ENCODE measurements at regions not wholly inside any gene's neighbourhood (a gene's known extent, or its start where the extent isn't known, plus 50 kb on each side); places are given as distances from the start of the nearest gene placed in this dataset.

DNA sequence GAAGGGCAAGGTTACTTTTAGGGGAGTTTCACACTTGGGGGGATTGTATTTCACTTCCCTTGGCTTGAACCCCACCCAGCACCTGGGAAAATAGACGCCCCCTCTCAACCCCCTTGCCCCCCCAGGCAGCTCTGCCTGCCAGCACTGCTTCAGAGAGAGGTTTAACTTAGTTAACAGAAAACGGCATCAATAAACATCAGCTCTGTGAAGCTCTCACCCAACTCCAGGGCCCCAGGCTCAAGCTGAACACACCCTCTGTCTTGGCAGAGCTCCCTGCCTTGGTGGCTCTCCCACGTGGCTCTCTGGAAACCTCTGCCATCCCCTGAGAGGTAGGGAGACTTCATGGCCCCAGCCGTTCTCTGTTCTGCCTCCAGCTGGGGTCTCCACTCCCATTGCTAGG is 244.1 kb downstream of the ACKR3 start:
- no peak for DNase-seq
- POLR2A ChIA-PET: no interaction called here
- Mint-ChIP-seq H3K9me3 (ENCODE audit: insufficient read depth) (peaks cover 5% of the 10 kb centered on the region), H3K4me1 (ENCODE audit: low read depth) (no peaks in the 10 kb centered on the region), H3K4me3 (no peak overlapping the region), H3K36me3 (ENCODE audit: low read depth) (no peaks in the 10 kb centered on the region), H3K27me3 (ENCODE audit: low read depth) (no peaks in the 10 kb centered on the region), H3K27ac (no peak overlapping the region)
- CTCF ChIA-PET: no interaction called here
- ATAC-seq: no peak

DNA sequence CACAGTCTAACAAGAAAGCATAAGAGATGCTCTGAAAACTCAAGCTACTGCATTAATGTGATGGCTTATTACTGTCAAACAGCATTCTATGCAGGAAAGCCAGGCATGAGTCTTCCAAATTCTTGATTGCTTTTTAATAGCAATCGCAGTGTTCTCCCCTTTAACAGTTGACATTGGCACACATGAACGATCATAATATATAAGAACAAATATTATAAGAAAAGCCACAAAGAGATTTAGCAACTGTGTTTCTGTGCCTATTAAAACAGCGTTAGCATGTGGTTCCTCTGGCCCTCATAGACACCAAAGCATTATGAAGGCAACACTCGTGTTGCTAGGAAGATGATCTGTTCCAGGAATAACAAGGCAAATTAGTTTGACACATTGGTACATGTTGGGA is 245.0 kb downstream of the ACKR3 start:
- ATAC-seq (no peak), DNase-seq (no peak)
- no peaks in the 10 kb centered on the region for H3K4me1 Mint-ChIP-seq (ENCODE audit: low read depth)
- no peaks in the 10 kb centered on the region for H3K36me3 Mint-ChIP-seq (ENCODE audit: low read depth)
- no peaks in the 10 kb centered on the region for H3K9me3 Mint-ChIP-seq (ENCODE audit: insufficient read depth)
- no peak overlapping the region for H3K27ac Mint-ChIP-seq
- H3K4me3 Mint-ChIP-seq: no peak overlapping the region
- ChIA-PET POLR2A (no interaction called here), CTCF (no interaction called here)
- no peaks in the 10 kb centered on the region for H3K27me3 Mint-ChIP-seq (ENCODE audit: low read depth)

DNA sequence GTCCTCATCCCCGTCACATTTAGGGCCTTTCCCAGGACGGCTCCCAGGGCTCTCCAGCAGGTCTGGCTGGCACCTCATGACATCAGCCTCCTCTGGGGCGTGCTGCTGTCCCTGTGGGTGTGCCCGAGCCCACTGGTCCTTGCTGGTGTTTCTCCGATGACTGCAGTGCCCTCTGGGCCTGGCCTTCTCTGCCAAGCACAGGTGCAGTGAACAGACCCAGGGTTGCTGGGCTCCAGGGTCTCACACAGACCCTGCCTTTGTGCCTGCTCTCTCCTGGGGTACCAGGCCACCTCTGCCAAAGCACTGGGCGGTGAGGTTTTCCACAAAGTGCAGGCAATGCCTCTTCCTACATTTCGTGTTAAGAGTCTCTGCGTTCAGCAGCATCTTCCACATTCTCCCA is 246.1 kb downstream of the ACKR3 start:
- ATAC-seq (no peak), DNase-seq (no peak)
- Mint-ChIP-seq H3K27ac (no peak overlapping the region), H3K9me3 (ENCODE audit: insufficient read depth) (no peaks in the 10 kb centered on the region), H3K27me3 (ENCODE audit: low read depth) (no peaks in the 10 kb centered on the region), H3K4me3 (no peak overlapping the region), H3K36me3 (ENCODE audit: low read depth) (no peaks in the 10 kb centered on the region), H3K4me1 (ENCODE audit: low read depth) (no peaks in the 10 kb centered on the region)
- POLR2A ChIA-PET: no interaction called here
- CTCF ChIA-PET: no interaction called here

DNA sequence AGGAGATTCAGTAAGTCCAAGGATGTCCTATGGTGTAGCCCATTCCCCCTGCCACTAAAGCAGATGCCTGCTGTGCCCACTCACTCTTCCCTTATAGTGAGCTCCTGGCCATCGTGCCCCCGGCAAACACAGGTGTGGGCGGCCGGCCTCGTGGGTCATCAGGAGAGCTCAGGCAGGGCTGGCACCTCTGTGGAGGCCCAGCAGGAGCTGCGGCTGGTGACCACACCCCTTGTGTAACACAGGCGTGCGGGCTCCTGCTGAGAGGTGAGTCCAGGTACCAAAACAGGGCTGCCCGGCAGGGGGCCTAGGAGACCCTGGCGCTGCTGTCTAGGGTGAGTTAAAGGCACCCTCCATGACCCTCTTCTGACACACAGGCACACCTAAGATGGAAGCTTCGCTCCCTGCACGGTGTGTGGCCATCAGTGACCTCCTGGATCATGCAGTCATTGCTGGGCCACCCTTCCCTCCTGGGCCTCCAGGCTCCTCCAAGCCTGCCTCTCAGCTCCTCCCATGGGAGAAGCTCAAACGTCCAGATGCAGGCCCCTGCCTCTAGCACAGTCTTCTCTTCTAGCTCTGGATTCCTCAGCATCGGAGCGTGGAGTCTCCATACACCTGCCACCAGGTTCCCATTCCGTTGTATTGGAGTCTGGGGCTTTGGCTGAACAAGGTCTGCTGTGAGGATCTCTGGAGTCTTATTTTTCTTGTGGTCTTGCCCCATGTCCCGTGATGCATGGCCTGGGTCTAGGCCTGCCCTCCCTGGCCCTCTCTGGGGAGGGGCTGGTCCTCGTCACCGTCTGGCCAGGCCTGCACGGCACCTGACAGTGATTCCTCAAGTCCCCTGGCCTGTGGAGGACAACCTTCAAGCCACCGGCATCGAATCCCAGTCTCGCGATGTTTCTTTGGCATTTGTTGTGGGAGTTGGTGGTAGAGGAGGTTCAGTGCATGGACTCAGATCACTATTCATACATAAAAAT is 246.9 kb downstream of the ACKR3 start:
- ChIA-PET POLR2A (no interaction called here), CTCF (no interaction called here)
- Mint-ChIP-seq H3K4me3 (no peak overlapping the region), H3K36me3 (ENCODE audit: low read depth) (no peaks in the 10 kb centered on the region), H3K27ac (no peak overlapping the region), H3K9me3 (ENCODE audit: insufficient read depth) (no peaks in the 10 kb centered on the region), H3K4me1 (ENCODE audit: low read depth) (no peaks in the 10 kb centered on the region), H3K27me3 (ENCODE audit: low read depth) (no peaks in the 10 kb centered on the region)
- no peak for DNase-seq
- no peak for ATAC-seq

DNA sequence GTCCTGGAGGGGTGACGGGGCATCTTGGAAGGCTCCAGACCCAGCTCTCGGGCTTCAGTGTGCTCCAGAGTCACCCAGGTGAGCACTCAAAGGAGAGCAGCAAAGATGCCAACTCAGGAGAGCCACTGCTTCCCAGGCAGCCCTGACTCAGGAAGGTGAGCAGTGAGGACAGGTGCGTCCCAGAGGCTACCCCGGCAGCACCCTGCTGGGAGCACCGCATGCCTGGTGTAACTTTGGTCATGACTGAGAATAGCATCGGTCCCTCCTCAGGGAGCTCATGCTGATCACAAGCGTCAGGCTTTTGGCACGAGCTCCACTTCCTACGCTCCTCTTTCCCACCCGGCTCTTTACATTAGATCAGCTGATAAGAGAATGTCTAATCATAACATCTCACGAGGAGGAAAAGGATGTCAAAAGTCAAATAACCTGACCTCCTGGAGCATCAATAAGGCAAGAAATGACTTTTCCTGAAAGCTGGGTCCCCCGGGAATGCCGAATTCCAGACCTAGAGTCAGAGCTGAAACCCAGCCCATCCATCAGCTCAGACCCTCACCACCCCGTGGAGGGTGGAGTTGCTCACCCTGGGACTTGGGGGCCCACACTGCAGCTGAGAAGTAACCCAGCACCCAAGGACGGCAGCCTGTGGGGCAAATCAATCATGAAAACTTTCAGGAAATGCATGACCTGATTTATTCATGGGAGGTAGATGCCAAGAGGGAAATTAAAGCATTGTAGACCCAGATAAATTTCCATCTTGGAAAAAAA is 248.8 kb downstream of the ACKR3 start:
- DNase-seq: no peak
- no peaks in the 10 kb centered on the region for H3K36me3 Mint-ChIP-seq (ENCODE audit: low read depth)
- H3K27me3 Mint-ChIP-seq (ENCODE audit: low read depth): no peaks in the 10 kb centered on the region
- H3K27ac Mint-ChIP-seq: no peak overlapping the region
- H3K4me1 Mint-ChIP-seq (ENCODE audit: low read depth): no peaks in the 10 kb centered on the region
- H3K4me3 Mint-ChIP-seq: no peak overlapping the region
- ChIA-PET POLR2A (no interaction called here), CTCF (no interaction called here)
- H3K9me3 Mint-ChIP-seq (ENCODE audit: insufficient read depth): no peaks in the 10 kb centered on the region
- ATAC-seq: no peak

DNA sequence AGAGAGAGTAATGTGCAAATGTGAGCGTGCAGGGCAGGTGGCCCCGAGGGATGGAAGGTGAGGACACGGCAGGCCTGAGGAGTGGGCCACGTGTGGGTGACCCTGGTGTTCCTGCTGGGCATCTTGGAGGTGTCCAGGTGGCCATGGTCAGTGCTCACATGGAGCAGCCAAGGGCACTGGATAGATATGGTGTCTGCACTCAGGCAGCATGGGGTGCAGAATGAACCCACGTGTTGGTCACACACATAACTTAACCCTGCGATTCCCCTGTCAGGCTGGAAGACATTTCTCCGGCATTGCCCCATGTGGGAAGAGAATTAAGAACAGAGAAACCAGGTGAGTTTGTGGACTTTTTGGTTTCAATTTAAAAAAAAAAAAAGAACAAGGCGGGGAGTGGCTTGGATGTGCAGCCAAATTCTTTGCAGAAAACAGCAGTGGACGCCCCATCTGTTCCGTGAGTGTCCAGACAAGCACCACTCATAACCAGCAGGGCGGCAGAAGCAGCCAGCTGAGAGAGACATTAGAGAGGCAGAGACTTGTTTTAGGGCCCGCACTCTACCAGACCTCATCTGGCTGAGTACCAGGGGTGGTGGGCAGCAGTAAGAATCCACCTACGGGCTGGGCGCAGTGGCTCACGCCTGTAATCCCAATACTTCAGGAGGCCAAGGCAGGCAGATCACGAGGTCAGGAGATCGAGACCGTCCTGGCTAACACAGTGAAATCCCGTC is 249.8 kb downstream of the ACKR3 start:
- CTCF ChIA-PET: no interaction called here
- Mint-ChIP-seq H3K4me3 (no peak overlapping the region), H3K36me3 (ENCODE audit: low read depth) (no peaks in the 10 kb centered on the region), H3K9me3 (ENCODE audit: insufficient read depth) (no peaks in the 10 kb centered on the region), H3K4me1 (ENCODE audit: low read depth) (no peaks in the 10 kb centered on the region), H3K27me3 (ENCODE audit: low read depth) (no peaks in the 10 kb centered on the region), H3K27ac (no peak overlapping the region)
- POLR2A ChIA-PET: no interaction called here
- DNase-seq: no peak
- no peak for ATAC-seq

DNA sequence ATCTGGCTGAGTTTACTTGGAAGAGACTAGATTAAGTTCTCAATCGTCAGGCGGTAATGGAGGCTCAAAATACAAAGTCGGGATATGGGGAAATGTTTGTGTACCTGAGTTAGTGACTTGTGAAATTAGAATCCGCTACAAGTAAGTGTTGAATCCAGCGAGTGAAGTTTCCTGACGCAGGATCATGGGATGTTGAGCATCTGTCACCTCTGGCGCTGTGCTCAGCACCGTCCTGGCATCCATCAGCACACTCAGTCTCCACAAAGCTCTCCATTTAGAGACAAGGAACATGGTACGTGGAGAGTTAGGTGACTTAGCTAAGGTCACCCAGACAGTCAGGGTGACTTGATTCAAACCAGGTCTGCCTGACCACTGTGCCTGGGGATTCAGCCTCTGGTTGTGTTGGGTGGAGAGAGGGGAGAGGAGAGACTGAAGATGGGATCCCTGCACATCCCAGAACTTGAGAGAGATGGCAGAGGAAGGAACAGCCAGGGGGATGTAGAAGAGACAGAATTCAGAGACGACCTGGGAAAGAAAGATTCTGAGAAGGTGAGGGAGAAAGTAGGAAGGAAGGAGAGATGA is 251.2 kb downstream of the ACKR3 start:
- Mint-ChIP-seq H3K36me3 (ENCODE audit: low read depth) (no peaks in the 10 kb centered on the region), H3K4me3 (no peak overlapping the region), H3K4me1 (ENCODE audit: low read depth) (no peaks in the 10 kb centered on the region), H3K27ac (no peak overlapping the region), H3K27me3 (ENCODE audit: low read depth) (no peaks in the 10 kb centered on the region), H3K9me3 (ENCODE audit: insufficient read depth) (no peaks in the 10 kb centered on the region)
- DNase-seq: no peak
- ChIA-PET POLR2A (no interaction called here), CTCF (no interaction called here)
- no peak for ATAC-seq

DNA sequence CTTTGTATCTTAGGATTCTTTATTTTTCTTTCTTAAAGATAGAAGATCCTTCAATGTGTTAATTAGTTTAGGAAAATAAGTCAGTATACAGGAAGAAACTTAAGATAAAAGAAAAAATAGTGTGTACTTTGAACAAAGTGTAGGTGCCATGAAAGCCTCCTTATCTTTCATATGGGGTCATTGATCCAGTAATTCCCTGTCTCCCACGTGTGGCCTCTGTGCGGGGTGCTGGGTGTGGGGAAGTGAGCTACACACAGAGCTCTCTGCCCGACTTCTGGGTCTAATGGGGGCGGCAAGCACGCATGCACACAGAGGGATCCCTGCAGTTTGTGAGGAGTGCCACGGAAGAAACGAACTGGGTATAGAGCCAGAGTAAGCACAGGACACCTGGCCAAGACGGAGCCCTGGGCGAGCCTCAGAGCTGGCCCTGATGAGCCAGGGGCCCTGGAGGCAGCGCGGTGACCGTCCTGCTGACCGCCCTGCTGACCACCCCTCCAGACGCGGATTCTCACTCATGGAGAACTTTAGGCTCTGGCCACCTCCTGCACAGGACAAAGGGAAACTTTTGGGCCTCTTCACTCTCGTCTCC is 253.5 kb downstream of the ACKR3 start:
- POLR2A ChIA-PET: no interaction called here
- H3K9me3 Mint-ChIP-seq (ENCODE audit: insufficient read depth): no peaks in the 10 kb centered on the region
- DNase-seq (no peak), ATAC-seq (no peak)
- H3K36me3 Mint-ChIP-seq (ENCODE audit: low read depth): no peaks in the 10 kb centered on the region
- peaks cover 2% of the 10 kb centered on the region for H3K27me3 Mint-ChIP-seq (ENCODE audit: low read depth)
- CTCF ChIA-PET: no interaction called here
- no peak overlapping the region for H3K4me3 Mint-ChIP-seq
- no peak overlapping the region for H3K27ac Mint-ChIP-seq
- H3K4me1 Mint-ChIP-seq (ENCODE audit: low read depth): no peaks in the 10 kb centered on the region

DNA sequence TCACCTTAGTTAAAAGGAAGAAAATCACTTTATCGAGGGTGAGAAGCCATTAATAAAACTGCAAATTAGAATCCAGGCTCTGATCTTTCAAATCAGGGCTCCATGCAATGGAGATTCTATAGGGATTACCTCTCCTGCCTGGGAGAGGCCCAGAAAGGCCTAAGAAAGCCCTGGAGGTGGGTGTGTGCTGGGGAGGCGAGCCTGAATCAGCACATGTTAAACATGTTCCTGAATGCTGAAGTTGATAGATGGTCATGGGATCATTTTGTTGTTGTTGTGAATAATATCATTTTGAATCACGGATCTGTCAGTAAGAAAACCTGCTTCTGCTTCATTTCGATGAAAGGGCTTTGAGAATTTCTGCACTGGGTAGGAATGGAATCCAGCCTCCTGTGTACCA is 254.3 kb downstream of the ACKR3 start:
- no peak overlapping the region for H3K4me3 Mint-ChIP-seq

DNA sequence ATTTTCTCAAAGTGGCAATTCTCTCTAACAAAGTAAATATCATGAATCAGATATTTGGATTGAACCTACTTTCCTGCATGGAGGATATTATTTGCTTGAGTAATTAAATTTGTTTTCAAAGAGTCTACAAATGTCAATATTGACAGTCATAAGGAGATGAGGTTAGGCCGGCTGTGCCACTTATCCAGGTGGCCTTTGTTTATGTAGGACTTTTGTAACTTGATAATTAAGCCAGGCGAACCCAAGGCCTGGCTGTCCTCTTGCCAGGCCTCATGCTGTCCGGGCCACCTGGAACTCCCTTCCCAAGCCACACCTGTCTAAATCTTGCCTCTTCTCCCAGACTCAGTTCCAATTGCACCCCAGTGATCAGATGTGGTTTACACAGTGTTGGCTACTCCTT is 255.2 kb downstream of the ACKR3 start:
- CTCF ChIA-PET: no interaction called here
- no peaks in the 10 kb centered on the region for H3K4me1 Mint-ChIP-seq (ENCODE audit: low read depth)
- ATAC-seq: no peak
- no peaks in the 10 kb centered on the region for H3K36me3 Mint-ChIP-seq (ENCODE audit: low read depth)
- H3K27ac Mint-ChIP-seq: no peak overlapping the region
- peaks cover 2% of the 10 kb centered on the region for H3K27me3 Mint-ChIP-seq (ENCODE audit: low read depth)
- POLR2A ChIA-PET: no interaction called here
- DNase-seq: no peak
- H3K9me3 Mint-ChIP-seq (ENCODE audit: insufficient read depth): no peaks in the 10 kb centered on the region
- H3K4me3 Mint-ChIP-seq: no peak overlapping the region

More for the DNA sequence above, 254.3 kb downstream of the ACKR3 start:
- ChIA-PET POLR2A (no interaction called here), CTCF (no interaction called here)
- Mint-ChIP-seq H3K27me3 (ENCODE audit: low read depth) (peaks cover 2% of the 10 kb centered on the region), H3K9me3 (ENCODE audit: insufficient read depth) (no peaks in the 10 kb centered on the region), H3K27ac (no peak overlapping the region), H3K4me1 (ENCODE audit: low read depth) (no peaks in the 10 kb centered on the region), H3K36me3 (ENCODE audit: low read depth) (no peaks in the 10 kb centered on the region)
- DNase-seq (no peak), ATAC-seq (no peak)

DNA sequence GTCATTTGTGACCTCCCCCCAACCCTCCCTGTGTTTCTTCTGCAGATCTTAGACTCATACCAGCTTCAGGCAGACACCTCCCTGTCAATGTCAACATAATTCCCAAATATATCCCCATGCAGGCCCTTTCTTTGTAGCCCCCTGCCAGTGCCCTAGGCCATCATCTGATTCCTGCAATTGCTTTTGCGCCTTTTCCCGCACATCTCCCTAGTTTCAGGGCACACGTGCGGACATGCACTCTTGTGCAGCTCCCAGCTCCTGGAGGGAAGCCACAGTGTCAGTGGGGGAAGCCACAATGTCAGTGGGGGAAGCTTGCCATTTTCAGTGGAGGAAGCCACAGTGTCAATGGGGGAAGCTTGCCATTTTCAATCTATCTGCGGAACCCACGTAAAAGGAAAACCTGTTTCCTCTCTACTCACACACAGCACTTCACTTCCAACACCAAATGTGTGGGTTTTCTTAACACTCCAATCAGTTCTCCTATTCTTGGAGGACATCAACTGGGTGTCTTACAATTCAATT is 256.4 kb downstream of the ACKR3 start:
- ATAC-seq: no peak
- H3K27me3 Mint-ChIP-seq (ENCODE audit: low read depth): peaks cover 2% of the 10 kb centered on the region
- no peak overlapping the region for H3K27ac Mint-ChIP-seq
- POLR2A ChIA-PET: no interaction called here
- no peak for DNase-seq
- H3K4me1 Mint-ChIP-seq (ENCODE audit: low read depth): no peaks in the 10 kb centered on the region
- no peaks in the 10 kb centered on the region for H3K36me3 Mint-ChIP-seq (ENCODE audit: low read depth)
- H3K9me3 Mint-ChIP-seq (ENCODE audit: insufficient read depth): no peaks in the 10 kb centered on the region
- CTCF ChIA-PET: no interaction called here
- no peak overlapping the region for H3K4me3 Mint-ChIP-seq

All from activated CD8-positive, alpha-beta T cell treated with anti-CD3 and anti-CD28 coated beads, Interleukin-2, amount 10 ng/mL, durations not matched to agents 7 days and 5 days (primary cell).